Germinal center (tissue), 1 donor: ENCODE measurements at regions not wholly inside any gene's neighbourhood (a gene's known extent, or its start where the extent isn't known, plus 50 kb on each side); places are given as distances from the start of the nearest gene placed in this dataset.

Experiments used
- DNase-seq: peaks from one replicate; pipeline ENCODE4 v3.0.0; 2012; ENCODE audit warnings: mixed read lengths, low spot score

GRCh38 chr1:55402671-55403464, 187.7 kb upstream of the USP24 start:
- DNase-seq = no peak

GRCh38 chr1:55402142-55402541, 187.0 kb upstream of the USP24 start:
- no peak for DNase-seq

- no peak for DNase-seq
Observed at GRCh38 chr1:55400508-55400907, 185.3 kb upstream of the USP24 start.

- no peak for DNase-seq
Observed at GRCh38 chr1:55399346-55399745, 184.2 kb upstream of the USP24 start.

- no peak for DNase-seq
Observed at GRCh38 chr1:55396381-55396891, 181.3 kb upstream of the USP24 start.

GRCh38 chr1:55388960-55389359, 173.8 kb upstream of the USP24 start:
- no peak for DNase-seq

- DNase-seq = no peak
Observed at GRCh38 chr1:55387145-55387544, 172.0 kb upstream of the USP24 start.

GRCh38 chr1:55386456-55386855, 171.3 kb upstream of the USP24 start:
- DNase-seq = no peak

- no peak for DNase-seq
Observed at GRCh38 chr1:55385402-55386018, 170.3 kb upstream of the USP24 start.

- no peak for DNase-seq
Observed at GRCh38 chr1:55384637-55385036, 169.5 kb upstream of the USP24 start.

- DNase-seq = no peak
Observed at GRCh38 chr1:55382806-55383305, 167.7 kb upstream of the USP24 start.

GRCh38 chr1:55381983-55382382, 166.8 kb upstream of the USP24 start:
- no peak for DNase-seq

GRCh38 chr1:55381491-55381890, 166.3 kb upstream of the USP24 start:
- DNase-seq = no peak

GRCh38 chr1:55380355-55380970, 165.3 kb upstream of the USP24 start:
- no peak for DNase-seq

GRCh38 chr1:55378582-55378981, 163.4 kb upstream of the USP24 start:
- peak; percentile 34 for DNase-seq

- DNase-seq = no peak
Observed at GRCh38 chr1:55376897-55377296, 161.7 kb upstream of the USP24 start.

GRCh38 chr1:55375617-55376258, 160.6 kb upstream of the USP24 start:
- DNase-seq = peak; percentile 39

GRCh38 chr1:55374801-55375616, 159.8 kb upstream of the USP24 start:
- DNase-seq = no peak

- no peak for DNase-seq
Observed at GRCh38 chr1:55374216-55374615, 159.1 kb upstream of the USP24 start.

GRCh38 chr1:55369474-55369873, 154.3 kb upstream of the USP24 start:
- no peak for DNase-seq

GRCh38 chr1:55368698-55369097, 153.5 kb upstream of the USP24 start:
- no peak for DNase-seq

GRCh38 chr1:55367273-55367672, 152.1 kb upstream of the USP24 start:
- no peak for DNase-seq
